WTC11 (cell line): ENCODE measurements at regions not wholly inside any gene's neighbourhood (a gene's known extent, or its start where the extent isn't known, plus 50 kb on each side); places are given as distances from the start of the nearest gene placed in this dataset.

Experiments
- ATAC-seq: fragments of 200-7000 bp; cut with Tn5 transposase; 2 replicates; pipeline ENCODE4 v1.10.0; 2021; ENCODE audit warnings: mild to moderate bottlenecking, moderate library complexity
- CTCF ChIA-PET: fragments of 300-600 bp; sonication (Branson Sonifier 250); formaldehyde crosslinking; loops from one replicate; lab custom pipeline; 2021; ENCODE audit warnings: antibody characterized with exemption; lab: Charles Lee
- POLR2A ChIA-PET: fragments of 350-600 bp; sonication (Branson Sonifier 250); formaldehyde crosslinking; loops from one replicate; lab custom pipeline; 2021; ENCODE audit warnings: antibody characterized with exemption; lab: Charles Lee
- DNase-seq: peaks from one replicate; pipeline ENCODE4 v3.0.0; 2021; ENCODE audit warnings: low spot score
- H3K27ac Mint-ChIP-seq: 2 replicates; pipeline ENCODE4 v1.8.0; 2021; ENCODE audit warnings: mixed read lengths
- H3K27me3 Mint-ChIP-seq: 2 replicates; pipeline ENCODE4 v1.8.0; 2021; ENCODE audit warnings: low read depth, mild to moderate bottlenecking, moderate library complexity, mixed read lengths
- H3K36me3 Mint-ChIP-seq: 2 replicates; pipeline ENCODE4 v1.8.0; 2021; ENCODE audit warnings: mixed read lengths
- H3K4me1 Mint-ChIP-seq: 2 replicates; pipeline ENCODE4 v1.8.0; 2022; ENCODE audit warnings: mixed read lengths
- H3K4me3 Mint-ChIP-seq: 2 replicates; pipeline ENCODE4 v1.8.0; 2021; ENCODE audit warnings: mild to moderate bottlenecking, moderate library complexity, mixed read lengths
- H3K9me3 Mint-ChIP-seq: 2 replicates; pipeline ENCODE4 v1.8.0; 2021; ENCODE audit warnings: mixed read lengths
- ATF1 ChIP-seq: sonication (generic); formaldehyde crosslinking; IDR thresholded peaks from 2 replicates; pipeline ENCODE4 v1.8.1; 2023; ENCODE audit warnings: mild to moderate bottlenecking, moderate library complexity, missing genetic modification reagents
- ELF4 ChIP-seq: sonication (generic); formaldehyde crosslinking; IDR thresholded peaks from 2 replicates; pipeline ENCODE4 v1.8.1; 2022; ENCODE audit warnings: low read depth, mild to moderate bottlenecking, moderate library complexity, missing genetic modification reagents
- EMX1 ChIP-seq: fragments of 250-450 bp; sonication (Bioruptor Pico); IDR thresholded peaks from 2 replicates; pipeline ENCODE4 v1.8.0; 2021; ENCODE audit warnings: mild to moderate bottlenecking
- ESRRA ChIP-seq: sonication (generic); formaldehyde crosslinking; IDR thresholded peaks from 2 replicates; pipeline ENCODE4 v1.8.1; 2022; ENCODE audit warnings: mild to moderate bottlenecking, missing genetic modification reagents, borderline replicate concordance
- FOXJ3 ChIP-seq: sonication (generic); formaldehyde crosslinking; IDR thresholded peaks from 2 replicates; pipeline ENCODE4 v1.9.0; 2021; ENCODE audit warnings: missing genetic modification reagents, mild to moderate bottlenecking, borderline replicate concordance
- GABPB1 ChIP-seq: sonication (generic); formaldehyde crosslinking; IDR thresholded peaks from 2 replicates; pipeline ENCODE4 v1.8.1; 2023; ENCODE audit warnings: mild to moderate bottlenecking, missing genetic modification reagents
- GRHL2 ChIP-seq: fragments of 250-450 bp; sonication (Bioruptor Pico); IDR thresholded peaks from 2 replicates; pipeline ENCODE4 v1.8.0; 2022; ENCODE audit warnings: mild to moderate bottlenecking, moderate library complexity; ENCODE audit not compliant: insufficient replicate concordance, severe bottlenecking
- JAZF1 ChIP-seq: fragments of 250-450 bp; sonication (Bioruptor Pico); IDR thresholded peaks from 2 replicates; pipeline ENCODE4 v1.9.0; 2021; ENCODE audit warnings: moderate library complexity, mild to moderate bottlenecking, inconsistent platforms
- KAT7 ChIP-seq: sonication (generic); formaldehyde crosslinking; IDR thresholded peaks from 2 replicates; pipeline ENCODE4 v1.8.1; 2023; ENCODE audit warnings: missing genetic modification reagents, mild to moderate bottlenecking, borderline replicate concordance
- MXD4 ChIP-seq: fragments of 250-450 bp; sonication (Bioruptor Pico); IDR thresholded peaks from 2 replicates; pipeline ENCODE4 v1.8.0; 2021; ENCODE audit warnings: mild to moderate bottlenecking, moderate library complexity, borderline replicate concordance
- PRRX2 ChIP-seq: fragments of 250-450 bp; sonication (Bioruptor Pico); IDR thresholded peaks from 2 replicates; pipeline ENCODE4 v1.8.0; 2021; ENCODE audit warnings: mild to moderate bottlenecking
- RORB ChIP-seq: fragments of 250-450 bp; sonication (Bioruptor Pico); IDR thresholded peaks from 2 replicates; pipeline ENCODE4 v1.9.0; 2021; ENCODE audit warnings: mild to moderate bottlenecking
- SOX15 ChIP-seq: fragments of 250-450 bp; sonication (Bioruptor Pico); IDR thresholded peaks from 2 replicates; pipeline ENCODE4 v1.9.0; 2021; ENCODE audit warnings: mild to moderate bottlenecking
- TEAD4 ChIP-seq: sonication (generic); formaldehyde crosslinking; IDR thresholded peaks from 2 replicates; pipeline ENCODE4 v1.8.0; 2022; ENCODE audit warnings: mild to moderate bottlenecking, missing genetic modification reagents
- TP53 ChIP-seq: sonication (generic); formaldehyde crosslinking; IDR thresholded peaks from 2 replicates; pipeline ENCODE4 v1.8.1; 2023; ENCODE audit warnings: mild to moderate bottlenecking, missing genetic modification reagents
- ZNF138 ChIP-seq: sonication (generic); formaldehyde crosslinking; conservative IDR thresholded peaks from 2 replicates; pipeline ENCODE4 v1.8.1; 2022; ENCODE audit warnings: mild to moderate bottlenecking, moderate library complexity, missing genetic modification reagents
- ZNF423 ChIP-seq: fragments of 250-450 bp; sonication (Bioruptor Pico); IDR thresholded peaks from 2 replicates; pipeline ENCODE4 v2.1.2; 2022; ENCODE audit warnings: mild to moderate bottlenecking, moderate library complexity
- ZNF512 ChIP-seq: sonication (generic); formaldehyde crosslinking; IDR thresholded peaks from 2 replicates; pipeline ENCODE4 v1.8.1; 2022; ENCODE audit warnings: missing genetic modification reagents, borderline replicate concordance
- ZNF532 ChIP-seq: fragments of 250-450 bp; sonication (Bioruptor Pico); IDR thresholded peaks from 2 replicates; pipeline ENCODE4 v1.9.0; 2021; ENCODE audit warnings: mild to moderate bottlenecking, borderline replicate concordance
- ZNF671 ChIP-seq: fragments of 250-450 bp; sonication (Bioruptor Pico); IDR thresholded peaks from 2 replicates; pipeline ENCODE4 v1.8.0; 2021; ENCODE audit warnings: mild to moderate bottlenecking
- TF ChIP-seq, protein P1 (sequence below): sonication (generic); formaldehyde crosslinking; IDR thresholded peaks from 2 replicates; pipeline ENCODE4 v1.8.1; 2022; ENCODE audit warnings: low read depth, mild to moderate bottlenecking, moderate library complexity, missing genetic modification reagents, borderline replicate concordance
- TF ChIP-seq, protein P2 (sequence below): sonication (generic); formaldehyde crosslinking; IDR thresholded peaks from 2 replicates; pipeline ENCODE4 v1.8.0; 2022; ENCODE audit warnings: mild to moderate bottlenecking, missing genetic modification reagents
- TF ChIP-seq, protein P3 (sequence below): fragments of 200-600 bp; IDR thresholded peaks from 2 replicates; pipeline ENCODE4 v1.8.0; 2022; ENCODE audit warnings: antibody characterized with exemption
- TF ChIP-seq, protein P4 (sequence below): sonication (generic); formaldehyde crosslinking; IDR thresholded peaks from 2 replicates; pipeline ENCODE4 v1.8.0; 2023; ENCODE audit warnings: mild to moderate bottlenecking, missing genetic modification reagents

DNA sequence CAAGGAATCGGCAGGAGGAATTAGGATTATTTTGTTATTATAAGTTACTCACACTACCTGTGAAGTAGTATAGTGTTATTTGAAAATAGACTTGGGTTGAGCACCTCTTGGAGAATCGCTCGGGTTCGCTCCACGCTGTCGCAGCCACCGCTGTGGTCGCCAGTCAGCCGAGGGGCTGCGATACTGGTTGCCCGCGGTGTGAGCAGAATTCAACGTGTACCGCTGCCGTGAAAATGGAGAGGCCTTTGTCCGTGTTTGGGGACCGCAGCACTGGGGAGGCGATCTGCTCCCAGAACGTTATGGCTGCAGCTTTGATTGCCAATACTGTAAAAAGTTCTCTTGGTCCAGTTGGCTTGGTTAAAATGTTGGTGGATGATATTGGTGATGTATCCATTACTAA is 117.2 kb downstream of the C7orf25 start (continued):
- TF ChIP-seq, protein P1, sequence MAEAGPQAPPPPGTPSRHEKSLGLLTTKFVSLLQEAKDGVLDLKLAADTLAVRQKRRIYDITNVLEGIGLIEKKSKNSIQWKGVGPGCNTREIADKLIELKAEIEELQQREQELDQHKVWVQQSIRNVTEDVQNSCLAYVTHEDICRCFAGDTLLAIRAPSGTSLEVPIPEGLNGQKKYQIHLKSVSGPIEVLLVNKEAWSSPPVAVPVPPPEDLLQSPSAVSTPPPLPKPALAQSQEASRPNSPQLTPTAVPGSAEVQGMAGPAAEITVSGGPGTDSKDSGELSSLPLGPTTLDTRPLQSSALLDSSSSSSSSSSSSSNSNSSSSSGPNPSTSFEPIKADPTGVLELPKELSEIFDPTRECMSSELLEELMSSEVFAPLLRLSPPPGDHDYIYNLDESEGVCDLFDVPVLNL (CRISPR knock-in tag), result no peak
- TF ChIP-seq, protein P2, sequence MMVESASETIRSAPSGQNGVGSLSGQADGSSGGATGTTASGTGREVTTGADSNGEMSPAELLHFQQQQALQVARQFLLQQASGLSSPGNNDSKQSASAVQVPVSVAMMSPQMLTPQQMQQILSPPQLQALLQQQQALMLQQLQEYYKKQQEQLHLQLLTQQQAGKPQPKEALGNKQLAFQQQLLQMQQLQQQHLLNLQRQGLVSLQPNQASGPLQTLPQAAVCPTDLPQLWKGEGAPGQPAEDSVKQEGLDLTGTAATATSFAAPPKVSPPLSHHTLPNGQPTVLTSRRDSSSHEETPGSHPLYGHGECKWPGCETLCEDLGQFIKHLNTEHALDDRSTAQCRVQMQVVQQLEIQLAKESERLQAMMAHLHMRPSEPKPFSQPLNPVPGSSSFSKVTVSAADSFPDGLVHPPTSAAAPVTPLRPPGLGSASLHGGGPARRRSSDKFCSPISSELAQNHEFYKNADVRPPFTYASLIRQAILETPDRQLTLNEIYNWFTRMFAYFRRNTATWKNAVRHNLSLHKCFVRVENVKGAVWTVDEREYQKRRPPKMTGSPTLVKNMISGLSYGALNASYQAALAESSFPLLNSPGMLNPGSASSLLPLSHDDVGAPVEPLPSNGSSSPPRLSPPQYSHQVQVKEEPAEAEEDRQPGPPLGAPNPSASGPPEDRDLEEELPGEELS (CRISPR knock-in tag), result no peak
- TF ChIP-seq SOX15 (CRISPR knock-in tag) (no peak), JAZF1 (no peak), ELF4 (CRISPR knock-in tag) (no peak)

- peaks cover 20% of the 10 kb centered on the region for H3K9me3 Mint-ChIP-seq
- peaks cover 3% of the 10 kb centered on the region for H3K36me3 Mint-ChIP-seq
- no peak overlapping the region for H3K4me3 Mint-ChIP-seq
- ChIA-PET POLR2A (no interaction called here), CTCF (no interaction called here)
- DNase-seq (no peak), ATAC-seq (no peak)
- H3K27me3 Mint-ChIP-seq, result no peaks in the 10 kb centered on the region
- peaks cover 23% of the 10 kb centered on the region for H3K4me1 Mint-ChIP-seq
- TF ChIP-seq ZNF423 (CRISPR knock-in tag) (no peak), ZNF671 (no peak), ZNF532 (CRISPR knock-in tag) (no peak), EMX1 (CRISPR knock-in tag) (no peak), KAT7 (CRISPR knock-in tag) (no peak), TP53 (CRISPR knock-in tag) (no peak), ZNF512 (CRISPR knock-in tag) (no peak), FOXJ3 (CRISPR knock-in tag) (no peak), GRHL2 (CRISPR knock-in tag) (no peak), MXD4 (CRISPR knock-in tag) (no peak), PRRX2 (CRISPR knock-in tag) (no peak), ZNF138 (CRISPR knock-in tag) (no peak), TEAD4 (no peak), GABPB1 (no peak), ATF1 (no peak), ESRRA (no peak), RORB (no peak)
- TF ChIP-seq, protein P3, sequence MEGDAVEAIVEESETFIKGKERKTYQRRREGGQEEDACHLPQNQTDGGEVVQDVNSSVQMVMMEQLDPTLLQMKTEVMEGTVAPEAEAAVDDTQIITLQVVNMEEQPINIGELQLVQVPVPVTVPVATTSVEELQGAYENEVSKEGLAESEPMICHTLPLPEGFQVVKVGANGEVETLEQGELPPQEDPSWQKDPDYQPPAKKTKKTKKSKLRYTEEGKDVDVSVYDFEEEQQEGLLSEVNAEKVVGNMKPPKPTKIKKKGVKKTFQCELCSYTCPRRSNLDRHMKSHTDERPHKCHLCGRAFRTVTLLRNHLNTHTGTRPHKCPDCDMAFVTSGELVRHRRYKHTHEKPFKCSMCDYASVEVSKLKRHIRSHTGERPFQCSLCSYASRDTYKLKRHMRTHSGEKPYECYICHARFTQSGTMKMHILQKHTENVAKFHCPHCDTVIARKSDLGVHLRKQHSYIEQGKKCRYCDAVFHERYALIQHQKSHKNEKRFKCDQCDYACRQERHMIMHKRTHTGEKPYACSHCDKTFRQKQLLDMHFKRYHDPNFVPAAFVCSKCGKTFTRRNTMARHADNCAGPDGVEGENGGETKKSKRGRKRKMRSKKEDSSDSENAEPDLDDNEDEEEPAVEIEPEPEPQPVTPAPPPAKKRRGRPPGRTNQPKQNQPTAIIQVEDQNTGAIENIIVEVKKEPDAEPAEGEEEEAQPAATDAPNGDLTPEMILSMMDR, result no peak
- TF ChIP-seq, protein P4, sequence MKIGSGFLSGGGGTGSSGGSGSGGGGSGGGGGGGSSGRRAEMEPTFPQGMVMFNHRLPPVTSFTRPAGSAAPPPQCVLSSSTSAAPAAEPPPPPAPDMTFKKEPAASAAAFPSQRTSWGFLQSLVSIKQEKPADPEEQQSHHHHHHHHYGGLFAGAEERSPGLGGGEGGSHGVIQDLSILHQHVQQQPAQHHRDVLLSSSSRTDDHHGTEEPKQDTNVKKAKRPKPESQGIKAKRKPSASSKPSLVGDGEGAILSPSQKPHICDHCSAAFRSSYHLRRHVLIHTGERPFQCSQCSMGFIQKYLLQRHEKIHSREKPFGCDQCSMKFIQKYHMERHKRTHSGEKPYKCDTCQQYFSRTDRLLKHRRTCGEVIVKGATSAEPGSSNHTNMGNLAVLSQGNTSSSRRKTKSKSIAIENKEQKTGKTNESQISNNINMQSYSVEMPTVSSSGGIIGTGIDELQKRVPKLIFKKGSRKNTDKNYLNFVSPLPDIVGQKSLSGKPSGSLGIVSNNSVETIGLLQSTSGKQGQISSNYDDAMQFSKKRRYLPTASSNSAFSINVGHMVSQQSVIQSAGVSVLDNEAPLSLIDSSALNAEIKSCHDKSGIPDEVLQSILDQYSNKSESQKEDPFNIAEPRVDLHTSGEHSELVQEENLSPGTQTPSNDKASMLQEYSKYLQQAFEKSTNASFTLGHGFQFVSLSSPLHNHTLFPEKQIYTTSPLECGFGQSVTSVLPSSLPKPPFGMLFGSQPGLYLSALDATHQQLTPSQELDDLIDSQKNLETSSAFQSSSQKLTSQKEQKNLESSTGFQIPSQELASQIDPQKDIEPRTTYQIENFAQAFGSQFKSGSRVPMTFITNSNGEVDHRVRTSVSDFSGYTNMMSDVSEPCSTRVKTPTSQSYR (CRISPR knock-in tag), result no peak
- H3K27ac Mint-ChIP-seq, result no peak overlapping the region
Measured at GRCh38 chr7:42792841-42793240, 119.0 kb downstream of the C7orf25 start.
